ENCODE measurements at regions not wholly inside any gene's neighbourhood (a gene's known extent, or its start where the extent isn't known, plus 50 kb on each side); places are given as distances from the start of the nearest gene placed in this dataset.

GRCh38 chr12:103178366-103179080 is 221.0 kb downstream of the ASCL1 start:
- TF ChIP-seq CTCF (IDR thresholded peaks at IDR 0.05; ENCODE audit: low read depth, low read length) (no peak), EZH2phosphoT487 (IDR thresholded peaks at IDR 0.05; ENCODE audit: low read depth) (no peak)

Data from OCI-LY3 (cell line).